ENCODE measurements at regions not wholly inside any gene's neighbourhood (a gene's known extent, or its start where the extent isn't known, plus 50 kb on each side); places are given as distances from the start of the nearest gene placed in this dataset.
"Not testable (repeated sequence)": the region's sequence is repeated elsewhere in the genome, so short reads cannot be mapped to it uniquely, and the experiment has no call there.

GRCh38 chr9:68603371-68603770, 62.7 kb upstream of the TMEM252 start:
- TF ChIP-seq POLR2A (IDR thresholded peaks at IDR 0.05) = no peak
- no peak for TF ChIP-seq CTCF (IDR thresholded peaks at IDR 0.05)
- no peak overlapping the region for H3K4me3 ChIP-seq
- WGBS, 2 donors = 93 to 95% methylated on average over 2 of the region's 2 CpGs
- no peaks in the 10 kb centered on the region for H3K36me3 ChIP-seq (ENCODE audit: low read depth, missing control alignments)
- H3K27me3 ChIP-seq = no peaks in the 10 kb centered on the region
- no peak overlapping the region for H3K27ac ChIP-seq
- no peaks in the 10 kb centered on the region for H3K4me1 ChIP-seq
- intact Hi-C loops (cut with DNase I; ENCODE audit: low total_unique reads) = no loop called here
- no peak for DNase-seq
- H3K9me3 ChIP-seq = no peaks in the 10 kb centered on the region

GRCh38 chr9:68608763-68609162, 68.1 kb upstream of the TMEM252 start:
- TF ChIP-seq POLR2A (IDR thresholded peaks at IDR 0.05) = no peak
- TF ChIP-seq CTCF (IDR thresholded peaks at IDR 0.05) = no peak
- no peak for DNase-seq
- Histone ChIP-seq H3K36me3 (ENCODE audit: low read depth, missing control alignments) (no peaks in the 10 kb centered on the region), H3K4me3 (no peak overlapping the region), H3K9me3 (no peaks in the 10 kb centered on the region), H3K4me1 (no peaks in the 10 kb centered on the region), H3K27ac (no peak overlapping the region), H3K27me3 (no peaks in the 10 kb centered on the region)
- intact Hi-C loops (cut with DNase I; ENCODE audit: low total_unique reads) = no loop called here
- 73 to 80% methylated on average over 17 of the region's 17 CpGs for WGBS, 2 donors

GRCh38 chr9:68609901-68610415, 69.3 kb upstream of the TMEM252 start:
- TF ChIP-seq POLR2A (IDR thresholded peaks at IDR 0.05) (no peak), CTCF (IDR thresholded peaks at IDR 0.05) (no peak)
- 82 to 84% methylated on average over 7 of the region's 7 CpGs for WGBS, 2 donors
- intact Hi-C loops (cut with DNase I; ENCODE audit: low total_unique reads) = no loop called here
- Histone ChIP-seq H3K27me3 (no peaks in the 10 kb centered on the region), H3K27ac (no peak overlapping the region), H3K4me3 (no peak overlapping the region), H3K4me1 (no peaks in the 10 kb centered on the region), H3K9me3 (no peaks in the 10 kb centered on the region), H3K36me3 (ENCODE audit: low read depth, missing control alignments) (no peaks in the 10 kb centered on the region)
- DNase-seq = no peak

- WGBS, 2 donors = 38 to 64% methylated on average over 4 of the region's 4 CpGs
- H3K36me3 ChIP-seq (ENCODE audit: low read depth, missing control alignments) = no peaks in the 10 kb centered on the region
- no peak overlapping the region for H3K27ac ChIP-seq
- H3K4me1 ChIP-seq = no peaks in the 10 kb centered on the region
- TF ChIP-seq POLR2A (IDR thresholded peaks at IDR 0.05) = no peak
- no peak for TF ChIP-seq CTCF (IDR thresholded peaks at IDR 0.05)
- H3K9me3 ChIP-seq = no peaks in the 10 kb centered on the region
- no peaks in the 10 kb centered on the region for H3K27me3 ChIP-seq
- intact Hi-C loops (cut with DNase I; ENCODE audit: low total_unique reads) = no loop called here
- DNase-seq = no peak
- H3K4me3 ChIP-seq = no peak overlapping the region
Measured at GRCh38 chr9:68614121-68614520, 73.4 kb upstream of the TMEM252 start.

GRCh38 chr9:68617011-68617410, 76.3 kb upstream of the TMEM252 start:
- intact Hi-C loops (cut with DNase I; ENCODE audit: low total_unique reads) = not testable (repeated sequence)

More at GRCh38 chr9:68617011-68617410, 76.3 kb upstream of the TMEM252 start:
- not testable (repeated sequence) for H3K9me3 ChIP-seq; H3K36me3 ChIP-seq (ENCODE audit: low read depth, missing control alignments); DNase-seq; H3K27me3 ChIP-seq; H3K27ac ChIP-seq; H3K4me1 ChIP-seq
- peak overlapping the region in 1 of 2 donors; percentile 31 for H3K4me3 ChIP-seq
- 63 to 72% methylated on average over 11 to 22 of the region's 32 CpGs for WGBS, 2 donors

All from testis (tissue), 2 donors.